NAMALWA (cell line): ENCODE measurements at regions not wholly inside any gene's neighbourhood (a gene's known extent, or its start where the extent isn't known, plus 50 kb on each side); places are given as distances from the start of the nearest gene placed in this dataset.

Experiments
- DNase-seq: peaks from one replicate; pipeline ENCODE4 v3.0.0-alpha.2; 2015; ENCODE audit warnings: low spot score

GRCh38 chr3:22485954-22486353 is 717.2 kb upstream of the UBE2E2 start:
- DNase-seq: no peak

DNA sequence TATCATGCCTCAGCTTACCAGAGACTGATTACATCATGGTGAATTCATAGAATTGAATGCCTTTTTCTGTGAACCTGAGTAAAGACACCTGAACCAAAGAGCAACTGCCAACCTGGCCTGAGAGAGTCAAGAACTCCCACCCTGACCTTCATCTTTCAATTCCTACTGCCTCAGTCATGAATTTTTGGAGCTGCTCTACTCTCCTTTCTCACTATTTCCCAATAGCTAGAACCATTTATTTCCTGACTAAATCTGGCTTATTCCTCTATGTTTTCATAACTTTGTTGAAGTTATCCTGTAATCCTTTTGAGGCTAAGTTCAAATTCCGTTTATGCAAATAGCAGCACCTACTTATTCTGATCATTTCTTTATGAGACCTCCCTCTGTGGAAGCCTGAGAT is 712.4 kb upstream of the UBE2E2 start:
- no peak for DNase-seq

DNA sequence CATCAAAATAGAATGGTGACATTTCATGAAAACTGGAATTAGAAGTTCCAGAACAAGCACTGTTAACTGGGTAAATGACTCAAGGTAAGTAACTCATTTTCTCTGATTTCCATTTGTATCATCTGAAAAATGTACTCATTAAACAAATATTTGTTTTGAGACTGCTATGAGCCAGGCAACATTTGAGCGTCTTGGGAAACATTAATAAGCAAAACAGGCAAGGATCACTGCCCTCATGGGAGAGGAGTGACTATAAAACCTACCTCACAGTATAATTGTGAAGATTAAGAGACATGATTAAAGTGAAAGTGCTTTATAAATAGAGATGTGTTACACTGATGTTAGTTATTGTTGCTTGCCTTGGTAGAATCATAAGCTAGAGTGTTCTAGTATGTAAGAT is 711.8 kb upstream of the UBE2E2 start:
- no peak for DNase-seq

DNA sequence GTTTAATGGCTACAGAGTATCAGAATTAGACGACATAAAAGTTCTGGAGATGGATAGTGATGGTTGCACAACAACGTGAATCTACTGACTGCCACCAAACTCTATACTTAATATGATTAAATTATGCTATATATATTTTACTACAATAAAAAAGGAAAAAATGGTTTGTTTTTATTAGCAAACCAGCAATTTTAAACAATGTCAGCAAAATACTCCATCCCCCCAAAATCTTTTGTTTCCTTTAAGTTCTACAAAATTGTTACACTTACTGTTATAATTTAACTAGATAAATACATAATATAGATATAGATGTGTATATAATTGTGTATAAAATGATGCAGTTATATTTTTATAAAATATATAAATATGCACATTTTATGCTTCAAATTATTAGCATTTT is 710.8 kb upstream of the UBE2E2 start:
- DNase-seq: no peak

GRCh38 chr3:22495241-22495640 is 707.9 kb upstream of the UBE2E2 start:
- DNase-seq: no peak

DNA sequence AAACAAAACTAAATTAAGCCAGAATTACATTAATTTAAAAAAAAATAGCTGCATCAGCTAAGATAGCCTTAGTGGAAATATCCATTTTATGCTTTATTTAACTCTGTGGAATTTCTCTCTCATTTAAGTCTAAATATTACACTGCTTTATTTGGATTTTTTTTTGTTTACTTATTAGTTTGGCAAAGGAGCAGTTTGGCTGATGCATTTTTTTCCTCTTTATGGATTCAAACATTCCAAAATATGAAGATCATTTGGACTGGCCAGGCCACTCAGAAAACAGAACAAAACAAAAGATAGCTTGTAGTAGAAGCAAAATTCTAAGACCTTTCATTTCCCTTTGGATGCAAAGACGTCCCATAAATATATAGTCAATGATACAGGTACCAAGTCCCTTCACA is 707.3 kb upstream of the UBE2E2 start:
- DNase-seq: no peak

GRCh38 chr3:22496641-22497040 is 706.5 kb upstream of the UBE2E2 start:
- DNase-seq: no peak

DNA sequence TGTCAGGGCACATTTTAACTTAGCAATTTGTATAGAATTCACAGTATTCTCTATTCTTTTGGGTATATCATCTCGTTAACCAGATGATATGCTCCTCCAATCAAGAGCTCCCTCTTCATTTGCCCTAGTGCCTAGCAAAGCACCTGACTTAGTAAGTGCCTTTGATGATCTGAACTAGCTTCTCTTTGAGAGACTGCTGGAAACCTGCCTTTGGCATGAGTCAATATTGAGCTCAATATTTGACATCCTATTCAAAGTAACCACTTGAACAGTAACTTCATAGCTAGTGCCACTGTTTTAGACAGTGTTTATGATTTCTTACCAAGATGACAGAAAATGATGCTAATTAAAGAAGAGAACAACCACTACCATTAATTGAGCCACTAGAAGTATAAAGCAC is 696.3 kb upstream of the UBE2E2 start:
- DNase-seq: no peak

GRCh38 chr3:22507709-22508108 is 695.4 kb upstream of the UBE2E2 start:
- DNase-seq: no peak

- no peak for DNase-seq
Measured at GRCh38 chr3:22523925-22524324, 679.2 kb upstream of the UBE2E2 start.

DNA sequence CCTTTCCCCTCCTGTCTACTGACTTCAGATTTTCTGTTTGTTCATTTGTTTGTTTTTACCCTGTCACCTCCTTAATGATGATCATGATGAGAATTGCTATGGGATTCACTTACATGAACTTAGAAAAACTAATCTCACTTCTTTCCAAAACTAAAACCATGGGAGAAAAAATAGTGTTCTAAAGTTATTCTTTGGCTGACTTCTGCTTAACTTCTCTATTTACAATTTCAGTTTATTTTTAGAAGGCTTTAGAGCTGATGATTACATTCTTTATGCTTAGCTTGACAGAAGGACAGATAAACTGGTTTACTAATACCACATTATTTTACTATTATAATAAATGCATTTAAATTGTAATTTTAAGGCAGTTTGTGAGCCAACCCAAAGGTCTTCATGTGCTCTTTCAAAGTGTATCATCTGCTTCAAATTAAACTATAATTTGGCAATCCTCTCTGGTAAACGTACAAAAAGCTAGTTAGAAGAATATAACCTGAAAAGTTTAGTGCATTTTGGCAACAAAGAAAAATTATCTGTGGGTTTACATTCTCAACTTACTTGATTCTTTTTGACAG is 676.8 kb upstream of the UBE2E2 start:
- no peak for DNase-seq

- no peak for DNase-seq
Measured at GRCh38 chr3:22536541-22536940, 666.6 kb upstream of the UBE2E2 start.

GRCh38 chr3:22537560-22537959 is 665.6 kb upstream of the UBE2E2 start:
- DNase-seq: no peak

GRCh38 chr3:22542311-22542710 is 660.8 kb upstream of the UBE2E2 start:
- DNase-seq: no peak

DNA sequence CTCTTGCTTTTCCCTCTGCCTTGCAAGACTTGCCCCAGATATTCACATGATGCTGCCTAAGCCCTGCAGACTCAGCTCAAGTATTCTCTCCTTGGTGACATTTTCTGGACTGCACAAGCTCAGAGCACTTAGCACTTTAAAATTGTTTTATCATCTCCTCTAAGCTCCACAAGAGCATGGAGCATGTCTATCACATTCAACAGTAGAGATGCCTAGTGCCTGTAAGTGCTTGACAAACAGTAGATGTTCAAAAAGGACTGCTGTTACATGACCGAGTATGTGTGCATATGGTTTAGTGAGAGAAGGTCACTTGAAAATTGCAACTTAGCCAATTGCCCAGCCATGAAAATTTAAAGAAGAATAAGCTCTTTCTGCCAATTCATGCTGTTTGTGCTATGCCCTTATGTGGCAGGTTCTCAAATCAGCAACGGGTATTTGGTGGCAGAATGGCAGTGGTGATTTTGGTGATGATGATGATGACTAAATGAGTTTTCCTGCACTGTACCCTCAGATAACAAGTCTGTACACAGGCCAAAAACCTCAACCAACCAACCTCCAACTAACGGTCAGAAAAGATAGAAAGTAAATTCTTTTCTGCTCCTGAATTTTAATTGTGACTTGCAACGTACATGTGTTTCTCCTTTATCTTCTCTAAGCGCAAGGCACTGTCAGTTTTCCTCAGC is 647.2 kb upstream of the UBE2E2 start:
- DNase-seq: no peak

DNA sequence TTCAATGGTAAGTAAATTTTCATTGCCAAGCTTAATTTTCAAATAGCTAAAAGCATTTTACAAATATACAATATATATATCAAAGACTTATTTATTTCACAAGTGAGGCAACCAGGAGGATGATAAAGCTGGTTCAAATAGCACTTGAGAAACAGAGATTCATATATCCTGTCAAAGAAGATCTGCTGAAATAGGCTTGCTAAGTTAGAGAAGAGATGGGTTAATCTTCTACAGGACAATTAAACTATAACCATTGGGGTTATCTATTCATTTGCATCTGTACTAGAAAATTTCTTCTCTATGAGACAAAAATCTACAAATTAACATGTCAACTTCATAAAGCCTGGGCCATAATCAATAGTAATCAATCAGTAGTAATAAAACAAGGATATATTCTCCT is 637.7 kb upstream of the UBE2E2 start:
- no peak for DNase-seq

GRCh38 chr3:22568285-22568684 is 634.8 kb upstream of the UBE2E2 start:
- no peak for DNase-seq

DNA sequence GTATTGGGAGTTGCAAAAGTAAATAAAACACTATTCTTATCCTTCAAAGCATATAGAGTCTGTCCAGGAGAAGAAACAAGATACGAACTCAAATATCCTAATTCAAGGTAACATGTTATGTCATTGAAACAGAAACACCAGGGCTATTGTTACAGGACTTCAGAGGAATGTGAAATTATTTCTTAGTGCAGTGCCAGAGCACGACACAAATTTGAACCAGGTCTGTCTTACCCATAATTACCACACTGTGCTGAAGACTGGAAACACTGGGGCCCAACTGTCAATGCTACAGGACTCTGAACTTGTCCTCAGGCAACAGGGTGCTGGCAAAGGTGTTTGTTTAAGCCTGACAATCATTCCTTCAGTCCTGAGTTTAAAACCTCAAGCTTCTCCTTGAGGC is 633.6 kb upstream of the UBE2E2 start:
- no peak for DNase-seq

- no peak for DNase-seq
Measured at GRCh38 chr3:22581007-22581406, 622.1 kb upstream of the UBE2E2 start.

DNA sequence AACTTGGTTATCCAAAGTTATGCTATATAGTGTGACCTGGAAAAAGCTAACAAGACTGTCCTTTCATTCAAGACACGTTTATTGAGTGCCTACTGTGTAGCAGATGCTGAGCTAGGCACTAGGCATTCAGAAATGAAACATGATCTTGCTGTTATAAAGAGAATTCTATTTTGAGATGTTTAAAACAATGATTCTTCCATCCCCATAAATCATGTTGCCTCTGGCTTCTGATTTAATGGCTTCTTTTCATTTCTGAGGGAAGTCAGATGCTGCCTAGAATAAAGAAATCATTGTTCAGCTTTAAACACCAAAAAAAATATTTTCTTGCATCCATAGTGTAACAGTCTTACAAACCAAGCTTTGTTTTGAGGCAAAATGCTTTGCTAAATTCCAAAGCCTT is 620.9 kb upstream of the UBE2E2 start:
- DNase-seq: no peak

GRCh38 chr3:22585504-22585903 is 617.6 kb upstream of the UBE2E2 start:
- DNase-seq: no peak

GRCh38 chr3:22585911-22586310 is 617.2 kb upstream of the UBE2E2 start:
- no peak for DNase-seq

GRCh38 chr3:22587446-22587845 is 615.7 kb upstream of the UBE2E2 start:
- DNase-seq: no peak

DNA sequence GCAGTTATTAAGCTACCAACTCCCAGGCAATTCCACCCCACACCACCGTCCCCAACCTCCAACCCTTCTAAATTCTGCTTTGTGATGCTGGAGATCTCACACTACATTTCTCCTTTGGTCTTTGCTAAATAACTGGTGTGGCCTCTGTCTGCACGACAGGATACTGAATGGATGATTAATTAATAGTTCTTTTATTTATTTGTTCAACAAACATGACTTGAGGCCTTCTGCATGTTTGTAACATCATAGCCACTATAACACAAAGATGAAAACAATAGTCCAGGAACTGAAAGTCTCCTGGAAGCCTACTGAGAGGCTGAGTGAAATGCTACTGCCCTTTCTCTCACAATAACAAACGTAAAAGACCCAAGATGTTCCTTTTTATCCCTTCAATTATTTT is 609.5 kb upstream of the UBE2E2 start:
- no peak for DNase-seq
